ENCODE measurements at regions not wholly inside any gene's neighbourhood (a gene's known extent, or its start where the extent isn't known, plus 50 kb on each side); places are given as distances from the start of the nearest gene placed in this dataset.

DNA sequence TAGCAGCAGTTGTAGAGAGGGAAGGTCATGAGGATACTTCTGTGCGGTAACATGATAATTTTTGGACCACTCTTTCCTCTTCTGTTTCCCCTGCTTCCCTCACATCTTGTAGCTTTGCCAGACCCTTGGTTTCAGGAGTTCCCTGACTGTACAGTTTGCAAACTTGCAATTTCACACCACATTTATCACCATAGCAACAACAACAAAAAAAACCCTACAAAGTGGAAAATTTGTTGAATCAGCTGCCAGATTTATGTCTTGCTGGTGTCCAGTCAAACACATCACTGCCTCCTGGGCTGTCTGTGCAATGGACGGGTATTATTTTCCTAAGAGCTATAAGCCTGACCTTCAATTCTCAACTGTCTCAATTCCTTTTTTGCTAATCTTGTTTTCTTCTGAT lies 751.6 kb downstream of the TLR4 start:
- peak; percentile 89 to 97 for DNase-seq
- Histone ChIP-seq H3K27ac (peak overlapping the region; percentile 95), H3K36me3 (no peaks in the 10 kb centered on the region), H3K9me3 (replicated peaks) (no peaks in the 10 kb centered on the region), H3K4me3 (peak overlapping the region; percentile 18; the same call in 1 of the 2 replicates), H3K4me1 (peaks cover 26% of the 10 kb centered on the region), H3K27me3 (no peaks in the 10 kb centered on the region)

GRCh38 chr9:118457171-118458000 lies 753.2 kb downstream of the TLR4 start:
- no peaks in the 10 kb centered on the region for H3K27me3 ChIP-seq
- peaks cover 26% of the 10 kb centered on the region for H3K4me1 ChIP-seq
- H3K36me3 ChIP-seq = no peaks in the 10 kb centered on the region
- H3K27ac ChIP-seq = peak overlapping the region; percentile 95
- H3K4me3 ChIP-seq = no peak overlapping the region
- no peaks in the 10 kb centered on the region for H3K9me3 ChIP-seq (replicated peaks)
- no peak for DNase-seq

DNA sequence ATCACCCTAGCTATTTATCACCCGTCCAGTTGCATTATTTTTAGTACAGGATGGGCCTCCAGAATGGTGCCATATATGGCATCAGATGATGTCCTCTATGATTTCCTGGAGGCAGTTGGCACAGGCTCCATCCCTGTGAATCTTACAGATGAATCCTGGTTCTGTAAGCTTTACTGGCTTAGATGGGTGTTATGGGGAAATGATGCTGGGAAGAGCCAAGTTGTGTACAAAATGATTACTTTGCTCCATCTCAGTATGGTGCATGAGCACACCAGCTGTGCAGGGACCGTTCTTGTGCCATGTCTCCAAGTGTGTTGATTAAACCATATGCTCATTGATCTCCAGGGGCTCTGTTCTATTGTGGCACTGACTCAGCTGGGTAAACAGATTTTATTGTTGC lies 755.7 kb downstream of the TLR4 start:
- DNase-seq = no peak
- no peaks in the 10 kb centered on the region for H3K36me3 ChIP-seq
- no peak overlapping the region for H3K27ac ChIP-seq
- H3K27me3 ChIP-seq = no peaks in the 10 kb centered on the region
- no peaks in the 10 kb centered on the region for H3K9me3 ChIP-seq (replicated peaks)
- H3K4me3 ChIP-seq = no peak overlapping the region
- H3K4me1 ChIP-seq = peaks cover 23% of the 10 kb centered on the region

DNA sequence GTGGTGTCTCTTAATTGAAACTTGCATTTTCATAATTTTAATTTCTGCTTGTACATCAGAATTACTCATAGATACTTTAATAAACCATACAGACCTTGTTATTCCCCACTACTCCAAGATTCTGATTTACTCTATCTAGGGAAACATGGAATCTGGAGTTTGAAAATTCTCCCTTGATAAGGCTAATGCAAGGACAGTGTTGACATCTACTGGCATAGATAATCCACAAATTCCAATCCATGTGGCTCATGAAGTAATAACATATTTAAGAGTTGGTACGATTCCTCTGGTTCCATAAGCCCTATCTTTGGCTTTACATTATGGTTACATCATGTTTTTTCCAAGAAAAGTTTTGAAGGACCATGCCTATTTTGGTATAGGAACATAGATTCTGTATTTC lies 759.2 kb downstream of the TLR4 start:
- Histone ChIP-seq H3K27me3 (no peaks in the 10 kb centered on the region), H3K4me1 (no peaks in the 10 kb centered on the region), H3K36me3 (no peaks in the 10 kb centered on the region), H3K4me3 (no peak overlapping the region), H3K27ac (no peak overlapping the region), H3K9me3 (replicated peaks) (no peaks in the 10 kb centered on the region)
- no peak for DNase-seq

GRCh38 chr9:118473521-118473920 lies 769.3 kb downstream of the TLR4 start:
- DNase-seq = peak; percentile 17 to 45
- no peak overlapping the region for H3K27ac ChIP-seq

GRCh38 chr9:118478752-118479151 lies 774.5 kb downstream of the TLR4 start:
- Histone ChIP-seq H3K9me3 (replicated peaks) (peaks cover 3% of the 10 kb centered on the region; the same call in 1 of the 2 replicates), H3K4me3 (no peak overlapping the region), H3K4me1 (no peaks in the 10 kb centered on the region), H3K27me3 (no peaks in the 10 kb centered on the region), H3K36me3 (no peaks in the 10 kb centered on the region), H3K27ac (no peak overlapping the region)
- DNase-seq = no peak

More at GRCh38 chr9:118473521-118473920, 769.3 kb downstream of the TLR4 start:
- Histone ChIP-seq H3K4me3 (no peak overlapping the region), H3K27me3 (no peaks in the 10 kb centered on the region), H3K9me3 (replicated peaks) (no peaks in the 10 kb centered on the region), H3K36me3 (no peaks in the 10 kb centered on the region), H3K4me1 (no peaks in the 10 kb centered on the region)

GRCh38 chr9:118482306-118482705 lies 778.1 kb downstream of the TLR4 start:
- Histone ChIP-seq H3K9me3 (replicated peaks) (peaks cover 3% of the 10 kb centered on the region; the same call in 1 of the 2 replicates), H3K27ac (no peak overlapping the region), H3K4me3 (no peak overlapping the region), H3K27me3 (no peaks in the 10 kb centered on the region), H3K4me1 (no peaks in the 10 kb centered on the region), H3K36me3 (no peaks in the 10 kb centered on the region)
- DNase-seq = no peak

GRCh38 chr9:118483677-118484076 lies 779.5 kb downstream of the TLR4 start:
- H3K27ac ChIP-seq = no peak overlapping the region
- H3K9me3 ChIP-seq (replicated peaks) = peaks cover 3% of the 10 kb centered on the region; the same call in 1 of the 2 replicates
- H3K27me3 ChIP-seq = no peaks in the 10 kb centered on the region
- no peaks in the 10 kb centered on the region for H3K4me1 ChIP-seq
- no peaks in the 10 kb centered on the region for H3K36me3 ChIP-seq
- DNase-seq = no peak
- H3K4me3 ChIP-seq = no peak overlapping the region

- Histone ChIP-seq H3K27ac (no peak overlapping the region), H3K4me1 (no peaks in the 10 kb centered on the region), H3K4me3 (no peak overlapping the region), H3K27me3 (no peaks in the 10 kb centered on the region), H3K36me3 (no peaks in the 10 kb centered on the region), H3K9me3 (replicated peaks) (peaks cover 5% of the 10 kb centered on the region; the same call in 1 of the 2 replicates)
- no peak for DNase-seq
Observed at GRCh38 chr9:118503236-118503635, 799.0 kb downstream of the TLR4 start.

DNA sequence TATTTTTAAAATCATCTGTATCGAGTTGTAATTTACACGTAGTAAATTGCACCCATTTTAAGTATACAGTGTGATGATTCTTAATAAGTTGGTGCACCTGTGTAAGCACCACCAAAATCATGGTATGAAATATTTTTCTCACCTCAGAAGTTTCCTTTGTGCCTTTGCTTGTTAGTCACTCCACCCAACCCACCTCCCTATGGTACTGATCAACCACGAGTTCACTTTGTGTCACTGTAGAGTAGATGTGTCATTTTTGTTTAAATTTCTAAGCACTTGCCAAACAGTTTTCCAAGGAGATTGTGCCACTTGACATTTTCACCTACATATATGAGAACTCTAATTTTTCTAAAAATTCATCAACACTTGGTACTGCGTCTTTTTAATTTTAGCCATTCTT lies 806.5 kb downstream of the TLR4 start:
- Histone ChIP-seq H3K27ac (no peak overlapping the region), H3K27me3 (no peaks in the 10 kb centered on the region), H3K36me3 (no peaks in the 10 kb centered on the region), H3K4me1 (no peaks in the 10 kb centered on the region), H3K9me3 (replicated peaks) (no peaks in the 10 kb centered on the region; the same call in 1 of the 2 replicates), H3K4me3 (no peak overlapping the region)
- DNase-seq = no peak

- no peaks in the 10 kb centered on the region for H3K9me3 ChIP-seq (replicated peaks)
- no peak for DNase-seq
- H3K4me3 ChIP-seq = no peak overlapping the region
- H3K4me1 ChIP-seq = no peaks in the 10 kb centered on the region
- H3K27ac ChIP-seq = no peak overlapping the region
- no peaks in the 10 kb centered on the region; the same call in 1 of the 2 replicates for H3K36me3 ChIP-seq
- H3K27me3 ChIP-seq = no peaks in the 10 kb centered on the region
Observed at GRCh38 chr9:118515947-118516346, 811.7 kb downstream of the TLR4 start.

GRCh38 chr9:118521261-118521660 lies 817.1 kb downstream of the TLR4 start:
- Histone ChIP-seq H3K9me3 (replicated peaks) (no peaks in the 10 kb centered on the region), H3K27me3 (no peaks in the 10 kb centered on the region)
- DNase-seq = no peak

GRCh38 chr9:118522093-118523028 lies 818.2 kb downstream of the TLR4 start:
- DNase-seq = peak; percentile 75 to 89
- H3K27ac ChIP-seq = no peak overlapping the region
- H3K36me3 ChIP-seq = no peaks in the 10 kb centered on the region; the same call in 1 of the 2 replicates

More at GRCh38 chr9:118521261-118521660, 817.1 kb downstream of the TLR4 start:
- peaks cover 3% of the 10 kb centered on the region for H3K4me1 ChIP-seq
- H3K4me3 ChIP-seq = no peak overlapping the region
- no peaks in the 10 kb centered on the region; the same call in 1 of the 2 replicates for H3K36me3 ChIP-seq
- H3K27ac ChIP-seq = no peak overlapping the region

GRCh38 chr9:118527261-118527660 lies 823.1 kb downstream of the TLR4 start:
- Histone ChIP-seq H3K9me3 (replicated peaks) (no peaks in the 10 kb centered on the region), H3K27ac (no peak overlapping the region), H3K4me1 (peaks cover 13% of the 10 kb centered on the region), H3K36me3 (no peaks in the 10 kb centered on the region), H3K4me3 (no peak overlapping the region), H3K27me3 (no peaks in the 10 kb centered on the region)
- no peak for DNase-seq

More at GRCh38 chr9:118522093-118523028, 818.2 kb downstream of the TLR4 start:
- no peaks in the 10 kb centered on the region for H3K9me3 ChIP-seq (replicated peaks)
- H3K4me3 ChIP-seq = no peak overlapping the region
- H3K27me3 ChIP-seq = no peaks in the 10 kb centered on the region
- peaks cover 3% of the 10 kb centered on the region for H3K4me1 ChIP-seq

GRCh38 chr9:118529210-118529609 lies 825.0 kb downstream of the TLR4 start:
- Histone ChIP-seq H3K36me3 (no peaks in the 10 kb centered on the region), H3K27me3 (no peaks in the 10 kb centered on the region), H3K27ac (no peak overlapping the region), H3K9me3 (replicated peaks) (no peaks in the 10 kb centered on the region), H3K4me1 (peaks cover 13% of the 10 kb centered on the region), H3K4me3 (no peak overlapping the region)
- peak; percentile 12 to 57 for DNase-seq
